HEK293 (cell line): ENCODE measurements at regions not wholly inside any gene's neighbourhood (a gene's known extent, or its start where the extent isn't known, plus 50 kb on each side); places are given as distances from the start of the nearest gene placed in this dataset.

Source experiments
- CTCF ChIA-PET: fragments of 350-600 bp; formaldehyde crosslinking; extraction: SDS; loops from one replicate; lab custom pipeline; 2021; ENCODE audit warnings: antibody characterized with exemption; lab: Yijun Ruan, JAX
- POLR2A ChIA-PET: fragments of 300-600 bp; formaldehyde crosslinking; extraction: SDS; loops from one replicate; lab custom pipeline; 2020; ENCODE audit warnings: antibody characterized with exemption, inconsistent platforms; lab: Yijun Ruan, JAX
- H3K27ac ChIP-seq: fragments of 200-500 bp; sonication (Bioruptor generic); 2 replicates; pipeline ENCODE4 v1.5.1; 2014; ENCODE audit warnings: low read depth, low read length, control low read depth, inconsistent platforms; ENCODE audit errors: extremely low read depth
- H3K36me3 ChIP-seq, 2 experiments: fragments of 200-500 bp in 1 of 2; sonication (Bioruptor generic) in 1 of 2; 1 replicate in 1 of 2; 2 replicates in 1 of 2; pipeline ENCODE4 v1.5.1; 2014 to 2017; ENCODE audit warnings: inconsistent platforms in 2 of 2, low read length in 2 of 2; ENCODE audit not compliant: control insufficient read depth in 2 of 2, insufficient read depth in 1 of 2
- H3K4me1 ChIP-seq: fragments of 200-500 bp; sonication (Bioruptor generic); 2 replicates; pipeline ENCODE4 v1.5.1; 2014; ENCODE audit warnings: mild to moderate bottlenecking, low read length, inconsistent platforms; ENCODE audit not compliant: control insufficient read depth, insufficient read depth
- H3K4me3 ChIP-seq: 2 replicates; pipeline ENCODE4 v1.5.1; 2011; ENCODE audit warnings: low read depth, mild to moderate bottlenecking, control low read depth, low read length, moderate library complexity
- H3K9me3 ChIP-seq: fragments of 200-500 bp; sonication (Bioruptor generic); 2 replicates; pipeline ENCODE4 v1.5.1; 2014; ENCODE audit warnings: low read depth, low read length, inconsistent platforms; ENCODE audit not compliant: control insufficient read depth, insufficient read depth
- HOXD13 ChIP-seq: sonication (generic); formaldehyde crosslinking; IDR thresholded peaks from 2 replicates; pipeline ENCODE4 v1.8.0; 2022; ENCODE audit warnings: missing genetic modification reagents, borderline replicate concordance
- IKZF3 ChIP-seq: fragments of 450-650 bp; IDR thresholded peaks from 2 replicates; pipeline ENCODE4 v1.5.0; 2018; ENCODE audit warnings: missing biosample characterization, mild to moderate bottlenecking, missing genetic modification characterization, moderate library complexity
- KLF8 ChIP-seq: fragments of 450-650 bp; formaldehyde crosslinking; IDR thresholded peaks from 2 replicates; pipeline ENCODE4 v1.5.1; 2016; ENCODE audit warnings: missing biosample characterization, missing genetic modification characterization
- MYNN ChIP-seq: fragments of 450-650 bp; formaldehyde crosslinking; IDR thresholded peaks from 2 replicates; pipeline ENCODE4 v1.5.1; 2016; ENCODE audit warnings: missing biosample characterization, missing genetic modification characterization, borderline replicate concordance
- OSR2 ChIP-seq: fragments of 450-650 bp; formaldehyde crosslinking; IDR thresholded peaks from 2 replicates; pipeline ENCODE4 v1.5.1; 2016; ENCODE audit warnings: missing biosample characterization, missing genetic modification characterization
- SALL2 ChIP-seq: fragments of 450-650 bp; formaldehyde crosslinking; IDR thresholded peaks from 2 replicates; pipeline ENCODE4 v1.5.0; 2017; ENCODE audit warnings: missing biosample characterization, mild to moderate bottlenecking, missing genetic modification characterization, borderline replicate concordance
- WT1 ChIP-seq: fragments of 450-650 bp; formaldehyde crosslinking; IDR thresholded peaks from 2 replicates; pipeline ENCODE4 v1.5.1; 2016; ENCODE audit warnings: missing biosample characterization, missing genetic modification characterization
- ZNF114 ChIP-seq: fragments of 450-650 bp; formaldehyde crosslinking; IDR thresholded peaks from 2 replicates; pipeline ENCODE4 v1.5.0; 2017; ENCODE audit warnings: missing biosample characterization, missing genetic modification characterization
- ZNF132 ChIP-seq: fragments of 450-650 bp; formaldehyde crosslinking; IDR thresholded peaks from 2 replicates; pipeline ENCODE4 v1.5.1; 2017; ENCODE audit warnings: missing biosample characterization, missing genetic modification characterization, borderline replicate concordance
- ZNF138 ChIP-seq: fragments of 450-650 bp; formaldehyde crosslinking; IDR thresholded peaks from 2 replicates; pipeline ENCODE4 v1.5.1; 2016; ENCODE audit warnings: missing biosample characterization, missing genetic modification characterization, borderline replicate concordance
- ZNF169 ChIP-seq: fragments of 450-650 bp; formaldehyde crosslinking; IDR thresholded peaks from 2 replicates; pipeline ENCODE4 v1.5.1; 2016; ENCODE audit warnings: missing biosample characterization, missing genetic modification characterization
- ZNF239 ChIP-seq: fragments of 450-650 bp; formaldehyde crosslinking; IDR thresholded peaks from 2 replicates; pipeline ENCODE4 v1.5.1; 2016; ENCODE audit warnings: missing biosample characterization, missing genetic modification characterization
- ZNF24 ChIP-seq: fragments of 450-650 bp; formaldehyde crosslinking; IDR thresholded peaks from 2 replicates; pipeline ENCODE4 v1.5.1; 2016; ENCODE audit warnings: missing biosample characterization, missing genetic modification characterization
- ZNF292 ChIP-seq: fragments of 450-650 bp; formaldehyde crosslinking; IDR thresholded peaks from 2 replicates; pipeline ENCODE4 v1.5.1; 2016; ENCODE audit warnings: low read depth, missing biosample characterization, missing genetic modification characterization, borderline replicate concordance
- ZNF324 ChIP-seq: fragments of 450-650 bp; formaldehyde crosslinking; IDR thresholded peaks from 2 replicates; pipeline ENCODE4 v1.5.1; 2016; ENCODE audit warnings: missing biosample characterization, missing genetic modification characterization
- ZNF391 ChIP-seq: fragments of 450-650 bp; formaldehyde crosslinking; IDR thresholded peaks from 2 replicates; pipeline ENCODE4 v1.5.1; 2016; ENCODE audit warnings: low read depth, missing biosample characterization, missing genetic modification characterization, borderline replicate concordance
- ZNF394 ChIP-seq: fragments of 450-650 bp; formaldehyde crosslinking; IDR thresholded peaks from 2 replicates; pipeline ENCODE4 v1.5.1; 2016; ENCODE audit warnings: missing biosample characterization, missing genetic modification characterization, mild to moderate bottlenecking, moderate library complexity, borderline replicate concordance
- ZNF473 ChIP-seq: fragments of 450-650 bp; formaldehyde crosslinking; IDR thresholded peaks from 2 replicates; pipeline ENCODE4 v1.5.1; 2017; ENCODE audit warnings: missing biosample characterization, missing genetic modification characterization
- ZNF548 ChIP-seq: fragments of 450-650 bp; formaldehyde crosslinking; IDR thresholded peaks from 2 replicates; pipeline ENCODE4 v1.5.1; 2016; ENCODE audit warnings: missing biosample characterization, missing genetic modification characterization
- ZNF558 ChIP-seq: fragments of 450-650 bp; formaldehyde crosslinking; IDR thresholded peaks from 2 replicates; pipeline ENCODE4 v1.5.1; 2016; ENCODE audit warnings: missing biosample characterization, missing genetic modification characterization
- ZNF610 ChIP-seq: fragments of 450-650 bp; formaldehyde crosslinking; IDR thresholded peaks from 2 replicates; pipeline ENCODE4 v1.5.1; 2016; ENCODE audit warnings: missing biosample characterization, missing genetic modification characterization, borderline replicate concordance
- ZNF658 ChIP-seq: fragments of 450-650 bp; formaldehyde crosslinking; IDR thresholded peaks from 2 replicates; pipeline ENCODE4; 2016; ENCODE audit warnings: missing biosample characterization, missing genetic modification characterization
- ZNF670 ChIP-seq: fragments of 450-650 bp; formaldehyde crosslinking; IDR thresholded peaks from 2 replicates; pipeline ENCODE4 v1.5.1; 2016; ENCODE audit warnings: missing biosample characterization, missing genetic modification characterization, low read depth
- ZNF768 ChIP-seq: fragments of 450-650 bp; formaldehyde crosslinking; IDR thresholded peaks from 2 replicates; pipeline ENCODE4 v1.5.1; 2018; ENCODE audit warnings: missing biosample characterization, mild to moderate bottlenecking, missing genetic modification characterization
- ZNF785 ChIP-seq: fragments of 450-650 bp; formaldehyde crosslinking; IDR thresholded peaks from 2 replicates; pipeline ENCODE4 v1.5.1; 2016; ENCODE audit warnings: missing biosample characterization, missing genetic modification characterization
- ZNF830 ChIP-seq: fragments of 450-650 bp; IDR thresholded peaks from 2 replicates; pipeline ENCODE4 v1.5.0; 2018; ENCODE audit warnings: missing biosample characterization, missing genetic modification characterization, low read depth, mild to moderate bottlenecking, moderate library complexity
- ZXDB ChIP-seq: fragments of 450-650 bp; formaldehyde crosslinking; IDR thresholded peaks from 2 replicates; pipeline ENCODE4 v1.5.1; 2016; ENCODE audit warnings: missing biosample characterization, missing genetic modification characterization
- TF ChIP-seq, protein P1 (sequence below): fragments of 450-650 bp; formaldehyde crosslinking; IDR thresholded peaks from 2 replicates; pipeline ENCODE4 v1.5.0; 2017; ENCODE audit warnings: missing biosample characterization, missing genetic modification characterization, borderline replicate concordance
- TF ChIP-seq, protein P2 (sequence below): fragments of 450-650 bp; formaldehyde crosslinking; IDR thresholded peaks from 2 replicates; pipeline ENCODE4 v1.5.1; 2016; ENCODE audit warnings: missing biosample characterization, missing genetic modification characterization
- TF ChIP-seq, protein P3 (sequence below): fragments of 450-650 bp; formaldehyde crosslinking; IDR thresholded peaks from 2 replicates; pipeline ENCODE4 v1.5.1; 2016; ENCODE audit warnings: missing biosample characterization, missing genetic modification characterization
- TF ChIP-seq, protein P4 (sequence below): fragments of 450-650 bp; formaldehyde crosslinking; IDR thresholded peaks from 2 replicates; pipeline ENCODE4 v1.5.1; 2016; ENCODE audit warnings: missing biosample characterization, missing genetic modification characterization
- TF ChIP-seq, protein P5 (sequence below): fragments of 450-650 bp; formaldehyde crosslinking; IDR thresholded peaks from 2 replicates; pipeline ENCODE4 v1.5.1; 2016; ENCODE audit warnings: missing biosample characterization, missing genetic modification characterization, low read depth

DNA sequence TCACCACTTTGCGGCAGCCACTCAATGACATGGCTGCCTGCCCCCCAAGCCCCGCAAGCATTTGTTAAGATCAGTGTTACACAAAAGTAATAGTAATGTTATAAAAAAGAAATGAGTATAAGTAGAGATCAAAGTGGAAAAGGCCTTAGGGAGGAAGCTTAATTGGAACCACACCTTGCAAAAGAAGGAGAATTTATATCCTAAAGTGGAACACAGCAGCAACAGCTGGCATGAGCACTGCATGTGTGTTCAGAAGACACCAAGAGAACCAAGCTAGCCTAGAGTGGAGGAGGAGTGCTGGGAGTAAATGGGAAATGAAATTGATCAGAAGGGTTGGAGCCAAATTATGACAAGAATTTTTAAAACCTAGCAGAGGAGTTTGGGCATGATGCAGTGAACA, 73.1 kb upstream of the STK17B start:
- POLR2A ChIA-PET: no interaction called here

DNA sequence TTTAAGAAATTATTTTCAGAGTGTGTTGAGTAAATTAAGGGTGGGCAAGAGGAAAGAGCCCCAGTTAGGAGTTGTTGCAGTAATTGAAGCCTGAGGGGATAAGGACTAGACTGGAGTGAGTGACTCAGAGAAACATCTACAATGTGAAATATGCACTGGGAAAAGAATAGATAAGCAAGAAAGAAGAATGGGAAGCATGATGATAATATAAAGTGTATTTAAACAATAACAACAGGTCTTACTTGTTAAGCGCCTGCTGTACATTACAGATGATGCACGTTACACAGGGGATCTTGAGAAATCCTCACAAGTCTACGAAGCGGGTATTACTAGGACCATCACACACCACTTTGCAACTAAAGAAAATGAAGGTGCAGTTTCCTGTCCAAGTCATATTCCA, 73.6 kb upstream of the STK17B start:
- no peak overlapping the region for H3K4me3 ChIP-seq
- POLR2A ChIA-PET: no interaction called here
- TF ChIP-seq, protein P1, sequence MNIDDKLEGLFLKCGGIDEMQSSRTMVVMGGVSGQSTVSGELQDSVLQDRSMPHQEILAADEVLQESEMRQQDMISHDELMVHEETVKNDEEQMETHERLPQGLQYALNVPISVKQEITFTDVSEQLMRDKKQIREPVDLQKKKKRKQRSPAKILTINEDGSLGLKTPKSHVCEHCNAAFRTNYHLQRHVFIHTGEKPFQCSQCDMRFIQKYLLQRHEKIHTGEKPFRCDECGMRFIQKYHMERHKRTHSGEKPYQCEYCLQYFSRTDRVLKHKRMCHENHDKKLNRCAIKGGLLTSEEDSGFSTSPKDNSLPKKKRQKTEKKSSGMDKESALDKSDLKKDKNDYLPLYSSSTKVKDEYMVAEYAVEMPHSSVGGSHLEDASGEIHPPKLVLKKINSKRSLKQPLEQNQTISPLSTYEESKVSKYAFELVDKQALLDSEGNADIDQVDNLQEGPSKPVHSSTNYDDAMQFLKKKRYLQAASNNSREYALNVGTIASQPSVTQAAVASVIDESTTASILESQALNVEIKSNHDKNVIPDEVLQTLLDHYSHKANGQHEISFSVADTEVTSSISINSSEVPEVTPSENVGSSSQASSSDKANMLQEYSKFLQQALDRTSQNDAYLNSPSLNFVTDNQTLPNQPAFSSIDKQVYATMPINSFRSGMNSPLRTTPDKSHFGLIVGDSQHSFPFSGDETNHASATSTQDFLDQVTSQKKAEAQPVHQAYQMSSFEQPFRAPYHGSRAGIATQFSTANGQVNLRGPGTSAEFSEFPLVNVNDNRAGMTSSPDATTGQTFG (tag by site-specific recombination): no peak
- TF ChIP-seq HOXD13 (CRISPR knock-in tag): no peak
- no peak for TF ChIP-seq ZXDB (tag by site-specific recombination)
- TF ChIP-seq ZNF24 (tag by site-specific recombination): no peak
- no peak for TF ChIP-seq KLF8 (tag by site-specific recombination)
- no peak for TF ChIP-seq ZNF239
- TF ChIP-seq OSR2: no peak
- no peak for TF ChIP-seq ZNF768 (tag by site-specific recombination)
- TF ChIP-seq ZNF473 (tag by site-specific recombination): no peak
- TF ChIP-seq, protein P2, sequence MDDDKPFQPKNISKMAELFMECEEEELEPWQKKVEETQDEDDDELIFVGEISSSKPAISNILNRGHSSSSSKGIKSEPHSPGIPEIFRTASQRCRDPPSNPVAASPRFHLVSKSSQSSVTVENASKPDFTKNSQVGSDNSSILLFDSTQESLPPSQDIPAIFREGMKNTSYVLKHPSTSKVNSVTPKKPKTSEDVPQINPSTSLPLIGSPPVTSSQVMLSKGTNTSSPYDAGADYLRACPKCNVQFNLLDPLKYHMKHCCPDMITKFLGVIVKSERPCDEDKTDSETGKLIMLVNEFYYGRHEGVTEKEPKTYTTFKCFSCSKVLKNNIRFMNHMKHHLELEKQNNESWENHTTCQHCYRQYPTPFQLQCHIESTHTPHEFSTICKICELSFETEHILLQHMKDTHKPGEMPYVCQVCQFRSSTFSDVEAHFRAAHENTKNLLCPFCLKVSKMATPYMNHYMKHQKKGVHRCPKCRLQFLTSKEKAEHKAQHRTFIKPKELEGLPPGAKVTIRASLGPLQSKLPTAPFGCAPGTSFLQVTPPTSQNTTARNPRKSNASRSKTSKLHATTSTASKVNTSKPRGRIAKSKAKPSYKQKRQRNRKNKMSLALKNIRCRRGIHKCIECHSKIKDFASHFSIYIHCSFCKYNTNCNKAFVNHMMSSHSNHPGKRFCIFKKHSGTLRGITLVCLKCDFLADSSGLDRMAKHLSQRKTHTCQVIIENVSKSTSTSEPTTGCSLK: no peak
- no peak for TF ChIP-seq ZNF610 (tag by site-specific recombination)
- no peak for TF ChIP-seq ZNF391
- TF ChIP-seq IKZF3 (tag by site-specific recombination): no peak
- TF ChIP-seq ZNF548: no peak
- H3K4me1 ChIP-seq: no peaks in the 10 kb centered on the region
- H3K27ac ChIP-seq: no peak overlapping the region
- CTCF ChIA-PET: interaction anchor here (1.4 kb wide), 1 partner anchor 13 kb away, joined by 4 read pairs; no protein-coding TSS in a partner anchor
- H3K36me3 ChIP-seq: no peaks in the 10 kb centered on the region
- no peaks in the 10 kb centered on the region for H3K9me3 ChIP-seq

More for the DNA sequence above, 73.1 kb upstream of the STK17B start:
- Histone ChIP-seq H3K27ac (no peak overlapping the region), H3K4me3 (no peak overlapping the region), H3K9me3 (no peaks in the 10 kb centered on the region), H3K4me1 (no peaks in the 10 kb centered on the region), H3K36me3 (no peaks in the 10 kb centered on the region)
- CTCF ChIA-PET: interaction anchor here (1.4 kb wide), 1 partner anchor 12 kb away, joined by 4 read pairs; no protein-coding TSS in a partner anchor
- TF ChIP-seq ZNF394 (tag by site-specific recombination) (no peak), SALL2 (tag by site-specific recombination) (no peak), IKZF3 (tag by site-specific recombination) (no peak), ZNF830 (tag by site-specific recombination) (no peak), ZNF670 (tag by site-specific recombination) (no peak), WT1 (tag by site-specific recombination) (no peak), ZNF558 (tag by site-specific recombination) (no peak), MYNN (tag by site-specific recombination) (no peak), ZNF658 (tag by site-specific recombination) (no peak), ZNF785 (tag by site-specific recombination) (no peak), ZNF169 (tag by site-specific recombination) (no peak), ZXDB (tag by site-specific recombination) (no peak), ZNF132 (tag by site-specific recombination) (no peak), ZNF114 (tag by site-specific recombination) (no peak), ZNF292 (tag by site-specific recombination) (no peak), ZNF138 (tag by site-specific recombination) (no peak), ZNF324 (tag by site-specific recombination) (no peak)
- TF ChIP-seq, protein P3, sequence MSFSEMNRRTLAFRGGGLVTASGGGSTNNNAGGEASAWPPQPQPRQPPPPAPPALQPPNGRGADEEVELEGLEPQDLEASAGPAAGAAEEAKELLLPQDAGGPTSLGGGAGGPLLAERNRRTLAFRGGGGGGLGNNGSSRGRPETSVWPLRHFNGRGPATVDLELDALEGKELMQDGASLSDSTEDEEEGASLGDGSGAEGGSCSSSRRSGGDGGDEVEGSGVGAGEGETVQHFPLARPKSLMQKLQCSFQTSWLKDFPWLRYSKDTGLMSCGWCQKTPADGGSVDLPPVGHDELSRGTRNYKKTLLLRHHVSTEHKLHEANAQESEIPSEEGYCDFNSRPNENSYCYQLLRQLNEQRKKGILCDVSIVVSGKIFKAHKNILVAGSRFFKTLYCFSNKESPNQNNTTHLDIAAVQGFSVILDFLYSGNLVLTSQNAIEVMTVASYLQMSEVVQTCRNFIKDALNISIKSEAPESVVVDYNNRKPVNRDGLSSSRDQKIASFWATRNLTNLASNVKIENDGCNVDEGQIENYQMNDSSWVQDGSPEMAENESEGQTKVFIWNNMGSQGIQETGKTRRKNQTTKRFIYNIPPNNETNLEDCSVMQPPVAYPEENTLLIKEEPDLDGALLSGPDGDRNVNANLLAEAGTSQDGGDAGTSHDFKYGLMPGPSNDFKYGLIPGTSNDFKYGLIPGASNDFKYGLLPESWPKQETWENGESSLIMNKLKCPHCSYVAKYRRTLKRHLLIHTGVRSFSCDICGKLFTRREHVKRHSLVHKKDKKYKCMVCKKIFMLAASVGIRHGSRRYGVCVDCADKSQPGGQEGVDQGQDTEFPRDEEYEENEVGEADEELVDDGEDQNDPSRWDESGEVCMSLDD (tag by site-specific recombination): no peak
- TF ChIP-seq, protein P4, sequence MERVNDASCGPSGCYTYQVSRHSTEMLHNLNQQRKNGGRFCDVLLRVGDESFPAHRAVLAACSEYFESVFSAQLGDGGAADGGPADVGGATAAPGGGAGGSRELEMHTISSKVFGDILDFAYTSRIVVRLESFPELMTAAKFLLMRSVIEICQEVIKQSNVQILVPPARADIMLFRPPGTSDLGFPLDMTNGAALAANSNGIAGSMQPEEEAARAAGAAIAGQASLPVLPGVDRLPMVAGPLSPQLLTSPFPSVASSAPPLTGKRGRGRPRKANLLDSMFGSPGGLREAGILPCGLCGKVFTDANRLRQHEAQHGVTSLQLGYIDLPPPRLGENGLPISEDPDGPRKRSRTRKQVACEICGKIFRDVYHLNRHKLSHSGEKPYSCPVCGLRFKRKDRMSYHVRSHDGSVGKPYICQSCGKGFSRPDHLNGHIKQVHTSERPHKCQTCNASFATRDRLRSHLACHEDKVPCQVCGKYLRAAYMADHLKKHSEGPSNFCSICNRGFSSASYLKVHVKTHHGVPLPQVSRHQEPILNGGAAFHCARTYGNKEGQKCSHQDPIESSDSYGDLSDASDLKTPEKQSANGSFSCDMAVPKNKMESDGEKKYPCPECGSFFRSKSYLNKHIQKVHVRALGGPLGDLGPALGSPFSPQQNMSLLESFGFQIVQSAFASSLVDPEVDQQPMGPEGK (tag by site-specific recombination): no peak
- TF ChIP-seq, protein P5, sequence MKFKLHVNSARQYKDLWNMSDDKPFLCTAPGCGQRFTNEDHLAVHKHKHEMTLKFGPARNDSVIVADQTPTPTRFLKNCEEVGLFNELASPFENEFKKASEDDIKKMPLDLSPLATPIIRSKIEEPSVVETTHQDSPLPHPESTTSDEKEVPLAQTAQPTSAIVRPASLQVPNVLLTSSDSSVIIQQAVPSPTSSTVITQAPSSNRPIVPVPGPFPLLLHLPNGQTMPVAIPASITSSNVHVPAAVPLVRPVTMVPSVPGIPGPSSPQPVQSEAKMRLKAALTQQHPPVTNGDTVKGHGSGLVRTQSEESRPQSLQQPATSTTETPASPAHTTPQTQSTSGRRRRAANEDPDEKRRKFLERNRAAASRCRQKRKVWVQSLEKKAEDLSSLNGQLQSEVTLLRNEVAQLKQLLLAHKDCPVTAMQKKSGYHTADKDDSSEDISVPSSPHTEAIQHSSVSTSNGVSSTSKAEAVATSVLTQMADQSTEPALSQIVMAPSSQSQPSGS: no peak
